ENCODE measurements at regions not wholly inside any gene's neighbourhood (a gene's known extent, or its start where the extent isn't known, plus 50 kb on each side); places are given as distances from the start of the nearest gene placed in this dataset.

DNA sequence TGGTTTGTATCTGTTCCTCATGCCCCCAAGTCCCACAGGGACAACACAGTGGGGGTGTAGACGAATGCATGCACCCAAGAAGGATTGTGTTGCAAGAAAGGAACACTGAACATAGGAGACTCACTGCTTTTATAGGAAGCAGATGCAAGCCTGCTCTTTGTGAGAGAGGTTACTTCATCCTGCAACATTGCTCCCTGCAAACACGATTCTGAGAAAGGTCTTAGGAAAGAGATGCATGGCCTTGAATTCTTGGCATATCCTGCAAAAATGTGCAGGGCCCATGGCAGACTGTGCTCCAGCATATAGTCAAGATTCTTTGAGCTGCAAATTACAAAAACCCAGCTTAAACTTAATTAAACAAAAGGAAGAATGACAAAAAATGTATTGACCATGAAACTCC is 312.2 kb upstream of the MGAT5 start:
- TF ChIP-seq, protein P1, sequence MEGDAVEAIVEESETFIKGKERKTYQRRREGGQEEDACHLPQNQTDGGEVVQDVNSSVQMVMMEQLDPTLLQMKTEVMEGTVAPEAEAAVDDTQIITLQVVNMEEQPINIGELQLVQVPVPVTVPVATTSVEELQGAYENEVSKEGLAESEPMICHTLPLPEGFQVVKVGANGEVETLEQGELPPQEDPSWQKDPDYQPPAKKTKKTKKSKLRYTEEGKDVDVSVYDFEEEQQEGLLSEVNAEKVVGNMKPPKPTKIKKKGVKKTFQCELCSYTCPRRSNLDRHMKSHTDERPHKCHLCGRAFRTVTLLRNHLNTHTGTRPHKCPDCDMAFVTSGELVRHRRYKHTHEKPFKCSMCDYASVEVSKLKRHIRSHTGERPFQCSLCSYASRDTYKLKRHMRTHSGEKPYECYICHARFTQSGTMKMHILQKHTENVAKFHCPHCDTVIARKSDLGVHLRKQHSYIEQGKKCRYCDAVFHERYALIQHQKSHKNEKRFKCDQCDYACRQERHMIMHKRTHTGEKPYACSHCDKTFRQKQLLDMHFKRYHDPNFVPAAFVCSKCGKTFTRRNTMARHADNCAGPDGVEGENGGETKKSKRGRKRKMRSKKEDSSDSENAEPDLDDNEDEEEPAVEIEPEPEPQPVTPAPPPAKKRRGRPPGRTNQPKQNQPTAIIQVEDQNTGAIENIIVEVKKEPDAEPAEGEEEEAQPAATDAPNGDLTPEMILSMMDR (IDR thresholded peaks at IDR 0.05), result no peak
- TF ChIP-seq POLR2A (IDR thresholded peaks at IDR 0.05), result no peak
